EL (cell line): ENCODE measurements at regions not wholly inside any gene's neighbourhood (a gene's known extent, or its start where the extent isn't known, plus 50 kb on each side); places are given as distances from the start of the nearest gene placed in this dataset.
"Not testable (repeated sequence)": the region's sequence is repeated elsewhere in the genome, so short reads cannot be mapped to it uniquely, and the experiment has no call there.

Experiments
- DNase-seq: peaks from one replicate; pipeline ENCODE4 v3.0.0-alpha.2; 2016

DNA sequence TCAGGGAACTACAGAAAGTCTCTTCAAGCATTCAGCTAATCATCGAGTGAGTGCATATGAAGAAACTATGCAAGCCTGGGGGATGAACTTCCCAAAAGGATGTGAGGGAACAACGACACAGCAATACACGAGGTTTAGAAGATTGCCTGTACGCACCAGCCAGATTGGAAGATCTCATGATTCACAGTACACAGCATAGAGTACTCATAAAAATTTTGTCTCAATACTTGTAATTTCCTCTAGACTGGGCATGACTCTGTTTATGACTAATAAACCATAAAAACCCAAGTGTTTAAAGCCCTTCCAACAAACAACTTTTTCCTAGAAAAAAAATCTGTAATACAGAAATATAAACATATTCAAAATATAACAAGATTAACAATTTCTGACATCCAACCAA is 279.7 kb downstream of the KCNJ3 start:
- no peak for DNase-seq

DNA sequence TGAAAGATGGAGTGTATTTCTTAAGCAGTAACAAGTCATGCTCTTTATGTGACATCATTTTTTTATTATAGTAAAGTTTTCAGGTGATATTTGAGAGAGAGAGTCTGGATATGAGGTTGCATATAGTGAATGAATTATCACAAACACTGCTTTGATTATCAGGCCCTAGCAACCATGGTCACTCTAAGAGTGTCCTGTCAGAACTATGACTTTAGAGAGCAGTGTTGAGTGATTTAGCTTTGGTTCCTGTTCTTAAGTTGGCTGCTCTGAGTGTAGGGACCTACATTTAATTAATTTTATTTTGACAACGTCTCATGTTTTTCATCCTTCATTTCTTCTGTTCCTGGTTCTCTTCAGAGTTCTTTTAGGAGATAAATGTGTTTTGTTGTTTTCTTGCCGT is 275.5 kb downstream of the KCNJ3 start:
- DNase-seq = no peak

DNA sequence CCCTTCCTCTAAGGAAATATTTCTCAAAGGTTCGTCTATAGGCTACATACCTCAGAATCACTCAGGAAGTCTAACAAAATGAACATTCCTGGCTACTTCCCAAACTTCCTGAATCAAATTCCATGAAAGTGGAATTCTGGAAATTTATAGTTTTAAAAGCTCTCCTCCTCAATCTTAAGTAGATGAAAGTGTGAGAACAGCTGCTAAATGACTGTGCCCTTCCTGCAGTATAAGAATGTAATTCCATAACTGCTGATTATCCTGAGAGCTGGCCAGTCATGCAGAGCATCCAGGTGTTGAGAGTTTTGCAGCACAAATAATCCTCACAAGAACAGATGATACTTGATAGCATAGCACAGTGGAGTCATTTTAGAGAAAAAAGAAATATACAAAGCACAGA is 265.0 kb downstream of the KCNJ3 start:
- DNase-seq = no peak

DNA sequence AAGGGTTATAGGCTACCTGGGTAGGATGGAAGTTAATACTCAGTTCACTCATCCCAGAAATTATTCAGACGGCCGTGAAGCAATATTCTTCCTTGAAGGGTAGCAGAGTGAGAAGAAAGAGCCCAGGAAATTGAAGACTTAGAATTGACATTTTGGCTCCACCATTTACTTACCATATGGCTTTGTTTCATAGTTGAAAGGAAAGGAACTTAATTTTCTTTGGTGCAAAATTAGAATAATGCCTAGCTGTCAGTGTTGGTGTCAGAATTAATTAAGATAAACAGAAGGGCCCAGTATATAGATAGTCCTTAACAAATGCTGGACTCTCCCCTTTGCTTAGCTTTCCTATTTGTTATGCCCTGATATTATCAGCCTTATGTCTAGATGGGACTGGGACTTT is 263.2 kb downstream of the KCNJ3 start:
- DNase-seq = no peak

DNA sequence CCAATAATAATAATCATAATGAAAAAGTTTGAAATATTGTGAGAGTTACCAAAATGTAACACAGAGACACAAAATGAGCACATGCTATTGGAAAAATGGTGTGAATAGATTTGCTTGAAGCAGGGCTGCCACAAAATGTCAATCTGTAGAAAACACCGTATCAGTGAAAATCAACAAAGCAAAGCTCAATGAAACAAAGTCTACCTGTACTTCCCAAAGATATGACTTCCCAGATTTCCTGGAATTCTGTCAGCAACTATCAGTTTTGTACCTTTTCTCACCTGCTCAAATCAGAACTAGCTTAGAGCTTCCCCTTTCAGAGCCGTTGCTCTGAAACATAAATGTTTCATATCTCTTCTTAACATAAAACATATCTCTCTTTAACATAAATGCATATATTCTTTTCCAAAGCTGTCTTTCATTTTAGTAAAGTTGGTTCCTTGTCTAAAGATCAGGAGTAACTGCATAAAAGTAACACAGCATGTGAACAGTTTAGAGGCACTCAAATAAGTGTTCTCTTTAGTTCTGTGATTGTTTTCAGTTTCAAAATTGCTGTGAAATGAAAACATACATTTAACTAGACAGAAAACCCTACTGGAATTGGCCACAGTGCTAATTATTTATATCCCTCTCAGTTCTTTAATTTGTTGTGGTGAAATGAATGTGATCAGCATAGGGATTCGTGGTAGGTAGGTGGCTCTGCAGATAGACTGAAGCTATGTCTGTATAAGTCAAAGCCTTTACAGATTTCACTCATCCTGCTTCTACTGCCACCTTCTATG is 262.5 kb downstream of the KCNJ3 start:
- no peak for DNase-seq

DNA sequence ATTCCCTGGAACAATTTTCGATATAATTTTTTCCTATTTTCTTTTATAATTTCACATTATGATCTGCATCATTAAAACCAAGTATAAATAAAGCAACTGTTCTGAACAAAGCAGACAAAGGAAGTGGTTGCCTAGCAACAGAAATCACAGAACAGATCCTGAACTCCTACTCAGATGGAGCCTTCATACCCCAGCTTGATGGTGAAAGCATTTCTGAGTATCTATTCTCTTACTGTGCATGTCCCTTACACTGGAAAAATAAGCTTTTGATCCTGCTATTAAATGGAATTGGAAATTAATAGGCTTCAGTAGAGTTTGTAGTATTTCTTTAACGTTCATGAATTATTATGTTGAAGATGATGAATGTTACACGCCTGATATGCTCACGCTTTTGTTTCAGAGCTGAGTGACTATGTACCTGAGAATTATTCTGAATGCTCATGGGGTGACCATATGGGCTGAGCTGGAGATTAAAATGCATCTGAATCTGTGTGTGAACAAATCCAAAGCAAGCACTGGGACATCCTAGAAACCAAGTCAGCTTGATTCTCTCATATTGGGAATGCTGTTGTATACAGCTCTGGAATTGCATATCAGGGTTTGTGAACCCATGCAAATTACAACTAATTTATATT is 254.0 kb downstream of the KCNJ3 start:
- no peak for DNase-seq

DNA sequence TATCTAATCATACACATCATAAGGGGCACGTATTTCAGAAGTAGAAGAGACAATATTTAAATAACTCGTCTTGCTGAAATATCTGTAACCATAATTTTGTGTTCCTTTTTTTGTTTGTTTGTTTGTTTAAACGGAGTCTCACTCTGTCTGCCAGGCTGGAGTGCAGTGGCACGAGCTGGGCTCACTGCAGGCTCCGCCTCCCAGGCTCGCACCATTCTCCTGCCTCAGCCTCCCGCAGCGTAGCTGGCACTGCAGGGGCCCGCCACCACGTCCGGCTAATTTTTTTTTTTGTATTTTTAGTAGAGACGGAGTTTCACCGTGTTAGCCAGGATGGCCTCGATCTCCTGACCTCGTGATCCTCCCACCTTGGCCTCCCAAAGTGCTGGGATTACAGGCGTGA is 248.9 kb downstream of the KCNJ3 start:
- not testable (repeated sequence) for DNase-seq

DNA sequence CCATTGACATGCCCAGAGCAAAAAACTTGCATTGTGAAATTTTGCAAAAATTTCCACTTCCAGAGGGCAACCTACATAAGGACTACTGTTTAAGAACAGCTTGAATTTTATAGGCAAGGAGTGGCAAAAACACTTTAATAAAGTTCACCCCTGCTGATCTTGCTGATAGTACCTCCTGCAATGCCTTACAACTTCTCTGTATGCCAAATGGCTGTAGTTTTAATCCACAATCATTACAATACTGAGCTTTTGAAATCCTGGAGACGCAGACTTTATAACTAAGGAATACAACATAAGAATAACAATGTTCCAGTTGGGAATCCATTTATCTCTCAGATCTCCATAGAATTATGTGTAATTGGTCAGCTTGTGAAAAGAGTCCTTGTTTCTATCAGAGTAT is 247.5 kb downstream of the KCNJ3 start:
- no peak for DNase-seq

DNA sequence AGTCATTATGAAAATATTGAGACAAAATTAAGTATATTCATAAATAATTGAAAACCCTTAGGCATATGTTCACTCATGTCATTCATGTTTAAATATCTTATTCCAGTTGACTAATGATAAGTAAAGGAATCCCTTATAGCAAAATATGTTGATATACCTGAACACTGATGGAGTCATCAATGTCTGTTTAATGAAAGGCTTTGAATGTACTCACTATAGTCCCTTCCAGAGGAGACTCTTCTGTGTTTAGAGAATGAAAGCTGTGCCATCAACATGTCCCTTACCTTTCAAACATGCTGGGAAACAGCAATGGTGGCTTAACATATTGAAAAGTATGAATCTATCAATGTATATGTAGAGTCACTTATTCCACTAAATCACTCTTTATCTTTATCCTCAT is 242.9 kb downstream of the KCNJ3 start:
- DNase-seq = no peak

DNA sequence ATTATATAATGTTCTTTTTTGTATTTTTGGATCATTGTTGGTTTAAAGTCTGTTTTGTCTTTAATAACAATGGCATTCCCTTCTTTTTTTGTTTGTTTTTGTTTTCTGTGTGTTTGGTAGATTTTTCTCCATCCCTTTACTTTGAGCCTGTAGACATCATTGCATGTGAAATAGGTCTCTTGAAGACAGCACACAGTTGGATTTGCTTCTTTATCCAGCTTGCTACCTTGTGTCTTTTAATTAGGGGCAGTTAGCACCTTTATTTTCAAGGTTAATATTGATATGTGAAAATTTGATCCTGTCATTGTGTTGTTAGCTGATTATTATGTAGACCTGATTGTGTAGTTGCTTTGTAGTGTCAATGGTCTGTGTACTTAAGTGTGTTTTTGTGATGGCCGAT is 235.7 kb downstream of the KCNJ3 start:
- DNase-seq = no peak

DNA sequence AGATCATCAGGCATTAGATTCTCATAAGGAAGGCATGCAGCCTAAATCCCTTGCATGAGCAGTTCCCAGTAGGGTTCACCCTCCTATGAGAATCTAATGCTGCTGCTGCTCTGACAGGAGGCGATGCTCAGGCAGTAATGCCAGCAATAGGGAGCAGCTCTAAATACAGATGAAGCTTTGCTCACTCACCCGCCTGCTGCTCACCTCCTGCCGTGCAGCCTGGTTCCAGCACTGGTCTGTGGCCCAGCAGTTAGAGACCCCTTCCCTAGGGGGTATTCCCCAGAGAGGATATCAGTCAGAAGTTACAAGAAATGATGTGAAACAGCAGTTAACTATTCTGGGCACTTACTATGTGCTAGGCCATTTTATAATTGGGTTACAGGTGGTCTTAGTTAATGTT is 226.0 kb downstream of the KCNJ3 start:
- no peak for DNase-seq

DNA sequence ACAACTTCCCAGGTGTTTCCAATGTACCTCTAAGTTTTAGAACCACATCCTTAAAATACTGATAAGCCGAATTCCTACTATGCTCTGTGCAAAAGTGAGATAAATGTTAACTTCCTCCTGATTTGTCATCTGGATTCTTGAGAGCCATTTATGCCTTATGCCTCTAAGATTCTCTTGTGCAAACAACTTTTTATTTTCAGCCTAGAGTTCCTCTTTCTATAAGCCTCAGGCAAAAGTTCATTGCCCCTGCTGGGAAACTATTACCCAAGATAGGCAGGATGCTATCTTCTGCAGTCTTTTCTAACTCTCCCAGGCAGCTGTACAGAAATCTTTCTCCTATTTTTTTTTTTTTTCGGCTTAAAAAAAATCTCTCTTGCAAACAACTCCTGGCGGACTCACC is 216.1 kb downstream of the KCNJ3 start:
- DNase-seq = no peak

DNA sequence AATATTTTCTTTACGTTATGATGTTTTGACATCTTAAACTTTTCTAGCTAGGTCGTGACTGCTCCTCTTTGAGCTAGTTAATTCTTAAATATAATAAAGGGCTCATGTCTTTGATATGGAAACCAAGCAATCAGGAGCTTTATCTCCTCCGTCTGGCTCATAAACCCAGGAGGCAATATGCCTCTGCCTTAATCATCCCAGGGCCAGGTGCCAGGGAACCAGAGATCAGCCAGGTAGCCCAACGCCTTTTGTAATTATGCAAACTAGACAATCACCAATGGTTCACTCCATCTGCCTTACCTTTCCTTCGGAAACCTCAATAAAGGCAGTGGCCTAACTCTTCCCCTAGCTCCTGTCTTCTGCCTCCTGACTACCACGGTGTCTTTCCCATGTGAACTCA is 213.7 kb downstream of the KCNJ3 start:
- no peak for DNase-seq

DNA sequence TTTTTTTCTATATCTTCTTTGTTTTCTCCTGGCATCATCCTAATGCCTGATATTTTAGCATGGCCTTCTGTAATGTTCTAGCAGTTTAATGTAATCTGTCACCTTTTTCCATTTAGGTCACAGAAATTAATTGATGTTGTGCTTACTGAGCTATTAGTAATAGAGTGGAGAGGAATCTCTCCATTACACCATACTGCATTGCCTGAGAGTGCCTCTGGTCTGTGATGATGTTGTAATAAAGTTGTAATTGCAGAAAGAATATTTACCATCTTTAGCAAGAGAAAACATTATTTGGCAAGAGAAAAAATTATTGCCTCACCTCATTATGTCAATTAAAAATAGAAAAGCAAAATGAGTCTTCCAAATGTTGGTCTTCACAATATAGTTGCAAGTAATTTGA is 213.2 kb downstream of the KCNJ3 start:
- DNase-seq = no peak

DNA sequence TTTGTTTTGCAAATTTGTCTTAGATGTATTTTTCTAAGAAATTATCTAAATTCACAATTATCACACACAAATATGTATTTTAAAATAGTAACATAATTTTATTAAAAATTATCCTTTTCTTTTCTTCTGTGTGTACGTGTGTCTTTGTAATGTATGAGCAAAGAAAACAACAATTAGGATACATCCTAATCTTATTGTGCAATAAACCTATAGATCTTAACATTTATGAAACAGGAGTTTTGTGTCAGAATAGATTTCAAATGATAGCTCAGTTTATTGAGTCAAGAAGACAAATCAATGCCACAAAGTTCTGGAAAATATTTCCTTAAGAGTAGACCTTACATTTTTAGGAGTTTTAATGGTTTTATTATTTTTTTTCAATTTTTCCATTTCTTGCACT is 212.2 kb downstream of the KCNJ3 start:
- no peak for DNase-seq

DNA sequence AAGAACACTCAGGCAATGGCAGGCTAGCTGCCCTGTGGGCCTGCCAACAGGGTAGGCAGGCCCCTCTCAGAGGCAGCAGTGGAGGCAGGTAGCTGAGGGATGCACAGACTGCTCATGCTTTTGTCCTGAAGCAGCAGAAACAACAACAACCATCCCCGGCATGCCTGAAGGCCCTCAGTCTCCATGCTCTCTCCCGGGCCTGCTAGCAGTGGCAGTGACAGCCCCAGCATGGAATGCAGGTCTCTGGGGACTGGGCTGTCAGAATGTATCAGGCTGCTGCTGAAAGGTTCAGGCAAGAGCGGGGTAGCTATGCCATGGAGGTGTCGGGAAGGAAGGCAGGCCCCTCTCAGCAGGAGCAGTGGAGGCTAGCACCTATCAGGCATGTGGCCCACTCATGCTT is 209.8 kb downstream of the KCNJ3 start:
- no peak for DNase-seq
